ENCODE measurements at regions not wholly inside any gene's neighbourhood (a gene's known extent, or its start where the extent isn't known, plus 50 kb on each side); places are given as distances from the start of the nearest gene placed in this dataset.

GRCh38 chr6:169960521-169960885 is 209.1 kb downstream of the ERMARD start:
- DNase-seq: no peak

- no peak for DNase-seq
Measured at GRCh38 chr6:169960003-169960344, 208.6 kb downstream of the ERMARD start.

GRCh38 chr6:169959136-169960002 is 207.9 kb downstream of the ERMARD start:
- no peak for DNase-seq

- DNase-seq: no peak
Measured at GRCh38 chr6:169958510-169958909, 207.1 kb downstream of the ERMARD start.

- DNase-seq: no peak
Measured at GRCh38 chr6:169957351-169957963, 206.0 kb downstream of the ERMARD start.

GRCh38 chr6:169956580-169956979 is 205.2 kb downstream of the ERMARD start:
- no peak for DNase-seq

- peak; percentile 60 to 72 for DNase-seq
Measured at GRCh38 chr6:169955731-169956437, 204.5 kb downstream of the ERMARD start.

- no peak for DNase-seq
Measured at GRCh38 chr6:169954977-169955376, 203.6 kb downstream of the ERMARD start.

- no peak for DNase-seq
Measured at GRCh38 chr6:169953686-169954085, 202.3 kb downstream of the ERMARD start.

- peak in 1 of 2 donors; percentile 32 for DNase-seq
Measured at GRCh38 chr6:169950558-169950957, 199.1 kb downstream of the ERMARD start.

- no peak for DNase-seq
Measured at GRCh38 chr6:169949511-169950097, 198.2 kb downstream of the ERMARD start.

- no peak for DNase-seq
Measured at GRCh38 chr6:169946971-169947370, 195.5 kb downstream of the ERMARD start.

GRCh38 chr6:169945117-169945516 is 193.7 kb downstream of the ERMARD start:
- no peak for DNase-seq

GRCh38 chr6:169944415-169944814 is 193.0 kb downstream of the ERMARD start:
- no peak for DNase-seq

- DNase-seq: no peak
Measured at GRCh38 chr6:169944061-169944337, 192.6 kb downstream of the ERMARD start.

- DNase-seq: no peak
Measured at GRCh38 chr6:169943241-169944060, 192.0 kb downstream of the ERMARD start.

- DNase-seq: no peak
Measured at GRCh38 chr6:169942173-169942572, 190.8 kb downstream of the ERMARD start.

- DNase-seq: no peak
Measured at GRCh38 chr6:169940481-169941271, 189.3 kb downstream of the ERMARD start.

GRCh38 chr6:169939554-169940164 is 188.2 kb downstream of the ERMARD start:
- no peak for DNase-seq

GRCh38 chr6:169938731-169939130 is 187.3 kb downstream of the ERMARD start:
- no peak for DNase-seq

- no peak for DNase-seq
Measured at GRCh38 chr6:169938262-169938701, 186.9 kb downstream of the ERMARD start.
